Effector memory CD8-positive, alpha-beta T cell (primary cell): ENCODE measurements at regions not wholly inside any gene's neighbourhood (a gene's known extent, or its start where the extent isn't known, plus 50 kb on each side); places are given as distances from the start of the nearest gene placed in this dataset.

ENCODE experiments used
- ATAC-seq: fragments of 150-1000 bp; cut with Tn5 transposase; replicated peaks from 2 replicates; pipeline ENCODE4 v1.10.0; 2021; ENCODE audit warnings: mild to moderate bottlenecking, moderate library complexity
- DNase-seq, 3 experiments: peaks; one replicate each; pipeline ENCODE4 v3.0.0; 2021
- H3K27ac Mint-ChIP-seq, 2 donors: one replicate each; pipeline ENCODE4 v1.8.0; 2022; ENCODE audit warnings: mild to moderate bottlenecking in 2 of 2, mixed read lengths in 2 of 2, moderate library complexity in 2 of 2
- H3K27me3 Mint-ChIP-seq, 2 donors: one replicate each; pipeline ENCODE4 v1.8.0; 2022; ENCODE audit warnings: mixed read lengths in 2 of 2
- H3K36me3 Mint-ChIP-seq: one replicate; pipeline ENCODE4 v1.8.0; 2022; ENCODE audit warnings: mild to moderate bottlenecking, moderate library complexity, mixed read lengths; ENCODE audit not compliant: insufficient read depth
- H3K4me1 Mint-ChIP-seq, 2 donors: one replicate each; pipeline ENCODE4 v1.8.0; 2022; ENCODE audit warnings: low read depth in 2 of 2, mixed read lengths in 2 of 2
- H3K4me3 Mint-ChIP-seq, 2 donors: one replicate each; pipeline ENCODE4 v1.8.0; 2022; ENCODE audit warnings: mild to moderate bottlenecking in 2 of 2, mixed read lengths in 2 of 2, moderate library complexity in 2 of 2
- H3K9me3 Mint-ChIP-seq, 2 donors: one replicate each; pipeline ENCODE4 v1.8.0; 2022; ENCODE audit warnings: mixed read lengths in 2 of 2

GRCh38 chr7:18166002-18166401 lies 138.4 kb upstream of the PRPS1L1 start:
- no peaks in the 10 kb centered on the region for H3K27me3 Mint-ChIP-seq
- no peak overlapping the region for H3K27ac Mint-ChIP-seq

GRCh38 chr7:18167815-18168214 lies 140.2 kb upstream of the PRPS1L1 start:
- H3K9me3 Mint-ChIP-seq, result no peaks in the 10 kb centered on the region
- no peaks in the 10 kb centered on the region for H3K36me3 Mint-ChIP-seq
- DNase-seq (no peak), ATAC-seq (no peak)
- no peaks in the 10 kb centered on the region for H3K4me1 Mint-ChIP-seq
- H3K4me3 Mint-ChIP-seq, result no peak overlapping the region
- no peak overlapping the region for H3K27ac Mint-ChIP-seq
- no peaks in the 10 kb centered on the region for H3K27me3 Mint-ChIP-seq

More at GRCh38 chr7:18166002-18166401, 138.4 kb upstream of the PRPS1L1 start:
- Mint-ChIP-seq H3K4me3 (no peak overlapping the region), H3K4me1 (no peaks in the 10 kb centered on the region), H3K36me3 (no peaks in the 10 kb centered on the region), H3K9me3 (no peaks in the 10 kb centered on the region)
- ATAC-seq (no peak), DNase-seq (no peak)

DNA sequence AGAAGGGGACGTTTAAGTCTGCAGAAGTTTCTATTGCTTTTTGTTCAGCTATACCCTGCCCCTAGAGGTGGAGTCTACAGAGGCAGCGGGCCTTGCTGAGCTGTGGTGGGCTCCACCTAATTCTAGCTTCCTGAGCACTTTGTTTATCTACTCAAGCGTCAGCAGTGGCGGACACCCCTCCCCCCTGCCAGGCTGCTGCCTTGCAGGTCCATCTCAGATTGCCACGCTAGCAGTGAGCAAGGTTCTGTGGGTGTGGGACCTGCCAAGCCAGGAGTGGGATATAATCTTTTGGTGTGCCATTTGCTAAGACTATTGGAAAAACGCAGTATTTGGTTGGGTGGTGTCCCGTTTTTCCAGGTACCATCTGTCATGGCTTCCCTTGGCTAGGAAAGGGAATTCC lies 147.3 kb upstream of the PRPS1L1 start:
- ATAC-seq, result peak; percentile 44
- Mint-ChIP-seq H3K27ac (no peak overlapping the region), H3K36me3 (no peaks in the 10 kb centered on the region), H3K27me3 (peaks cover 0 to 9% of the 10 kb centered on the region in 2 donors), H3K4me1 (peaks cover 0 to 8% of the 10 kb centered on the region in 2 donors), H3K4me3 (peak overlapping the region in 1 of 2 donors; percentile 14), H3K9me3 (no peaks in the 10 kb centered on the region)
- peak in 1 of 3 experiments; percentile 39 for DNase-seq

DNA sequence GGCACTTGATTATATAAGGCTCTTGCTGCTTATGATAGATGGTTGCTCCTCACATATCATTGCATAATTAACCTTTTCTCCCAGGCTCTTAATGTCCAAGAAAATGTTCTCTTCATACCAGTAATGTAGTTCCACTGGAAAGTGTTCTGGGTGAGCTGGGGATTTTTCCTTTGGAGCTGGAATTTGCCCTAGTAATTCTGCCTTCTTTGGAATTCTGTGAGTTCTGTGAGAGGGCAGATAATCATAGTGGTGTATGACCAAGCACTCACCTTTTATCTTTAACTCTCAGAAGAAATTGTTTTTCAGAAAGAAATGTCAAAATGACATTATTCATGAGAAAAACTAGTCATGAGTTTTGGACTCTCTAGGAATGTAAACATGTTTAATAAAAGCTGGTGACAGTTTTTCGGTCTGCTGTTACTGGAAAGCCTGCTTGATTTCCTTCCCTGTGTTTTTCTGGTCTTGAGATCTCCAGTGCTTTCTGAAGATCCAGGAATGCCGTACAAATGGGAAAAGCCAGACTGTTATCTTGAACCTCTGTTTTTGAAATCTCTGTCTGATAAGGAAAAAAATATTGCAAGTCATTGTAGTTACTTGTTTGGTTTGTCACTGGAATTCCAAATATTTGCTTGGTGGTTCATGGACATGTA lies 148.3 kb upstream of the PRPS1L1 start:
- H3K36me3 Mint-ChIP-seq, result no peaks in the 10 kb centered on the region
- DNase-seq, result no peak
- H3K4me3 Mint-ChIP-seq, result no peak overlapping the region

GRCh38 chr7:18177129-18177814 lies 149.6 kb upstream of the PRPS1L1 start:
- peak overlapping the region in 1 of 2 donors; percentile 70 for H3K27ac Mint-ChIP-seq
- peaks cover 0 to 19% of the 10 kb centered on the region in 2 donors for H3K27me3 Mint-ChIP-seq
- ATAC-seq (no peak), DNase-seq (no peak)
- peaks cover 0 to 13% of the 10 kb centered on the region in 2 donors for H3K4me1 Mint-ChIP-seq
- H3K36me3 Mint-ChIP-seq, result no peaks in the 10 kb centered on the region
- H3K9me3 Mint-ChIP-seq, result no peaks in the 10 kb centered on the region
- peak overlapping the region in 1 of 2 donors; percentile 7 for H3K4me3 Mint-ChIP-seq

More for the DNA sequence above, 148.3 kb upstream of the PRPS1L1 start:
- Mint-ChIP-seq H3K27me3 (peaks cover 0 to 9% of the 10 kb centered on the region in 2 donors), H3K27ac (peak overlapping the region in 1 of 2 donors; percentile 38), H3K9me3 (no peaks in the 10 kb centered on the region), H3K4me1 (peaks cover 0 to 13% of the 10 kb centered on the region in 2 donors)
- ATAC-seq, result no peak

GRCh38 chr7:18177815-18178660 lies 150.4 kb upstream of the PRPS1L1 start:
- peak; percentile 73 for ATAC-seq

GRCh38 chr7:18179093-18179492 lies 151.4 kb upstream of the PRPS1L1 start:
- no peaks in the 10 kb centered on the region for H3K9me3 Mint-ChIP-seq
- peaks cover 0 to 15% of the 10 kb centered on the region in 2 donors for H3K27me3 Mint-ChIP-seq
- no peak for ATAC-seq
- H3K4me1 Mint-ChIP-seq, result peaks cover 0 to 13% of the 10 kb centered on the region in 2 donors
- no peak for DNase-seq
- no peak overlapping the region for H3K4me3 Mint-ChIP-seq
- H3K36me3 Mint-ChIP-seq, result no peaks in the 10 kb centered on the region
- no peak overlapping the region for H3K27ac Mint-ChIP-seq

More at GRCh38 chr7:18177815-18178660, 150.4 kb upstream of the PRPS1L1 start:
- peak in 1 of 3 experiments; percentile 28 for DNase-seq
- H3K4me3 Mint-ChIP-seq, result peak overlapping the region in 1 of 2 donors; percentile 7
- H3K36me3 Mint-ChIP-seq, result no peaks in the 10 kb centered on the region
- no peaks in the 10 kb centered on the region for H3K9me3 Mint-ChIP-seq
- H3K27me3 Mint-ChIP-seq, result peaks cover 0 to 20% of the 10 kb centered on the region in 2 donors
- H3K27ac Mint-ChIP-seq, result peak overlapping the region in 1 of 2 donors; percentile 70
- peaks cover 0 to 13% of the 10 kb centered on the region in 2 donors for H3K4me1 Mint-ChIP-seq

- Mint-ChIP-seq H3K4me1 (peaks cover 0 to 13% of the 10 kb centered on the region in 2 donors), H3K9me3 (no peaks in the 10 kb centered on the region), H3K36me3 (no peaks in the 10 kb centered on the region), H3K27me3 (peaks cover 0 to 11% of the 10 kb centered on the region in 2 donors), H3K27ac (no peak overlapping the region), H3K4me3 (no peak overlapping the region)
- ATAC-seq, result no peak
- no peak for DNase-seq
Measured at GRCh38 chr7:18180685-18181084, 153.0 kb upstream of the PRPS1L1 start.

GRCh38 chr7:18189500-18190126 lies 162.0 kb upstream of the PRPS1L1 start:
- Mint-ChIP-seq H3K9me3 (no peaks in the 10 kb centered on the region), H3K36me3 (no peaks in the 10 kb centered on the region), H3K4me3 (peak overlapping the region in 1 of 2 donors; percentile 27), H3K4me1 (peaks cover 0 to 5% of the 10 kb centered on the region in 2 donors), H3K27ac (no peak overlapping the region), H3K27me3 (no peaks in the 10 kb centered on the region)
- DNase-seq, result peak in 1 of 3 experiments; percentile 26
- peak; percentile 79 for ATAC-seq

DNA sequence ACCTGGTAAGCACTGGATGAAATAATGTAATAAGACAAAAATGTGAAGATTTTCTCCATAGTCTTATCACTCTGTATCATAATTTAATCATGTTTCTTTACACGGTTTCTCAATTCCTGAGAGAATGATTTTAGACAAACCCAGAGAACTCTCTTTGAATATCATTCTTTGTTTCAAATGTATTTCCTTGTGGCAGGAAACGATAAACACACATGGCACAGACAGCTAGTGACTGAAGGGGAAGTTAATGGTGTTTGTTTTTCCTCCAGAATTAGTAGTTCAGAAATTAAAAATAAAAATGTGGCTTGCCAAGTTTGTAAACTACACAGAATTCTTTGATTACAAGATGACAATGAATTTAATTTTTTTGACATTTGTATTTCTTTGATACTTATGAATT lies 163.7 kb upstream of the PRPS1L1 start:
- Mint-ChIP-seq H3K27ac (no peak overlapping the region), H3K36me3 (no peaks in the 10 kb centered on the region), H3K4me1 (peaks cover 0 to 5% of the 10 kb centered on the region in 2 donors), H3K4me3 (no peak overlapping the region), H3K9me3 (no peaks in the 10 kb centered on the region), H3K27me3 (no peaks in the 10 kb centered on the region)
- no peak for DNase-seq
- ATAC-seq, result no peak

DNA sequence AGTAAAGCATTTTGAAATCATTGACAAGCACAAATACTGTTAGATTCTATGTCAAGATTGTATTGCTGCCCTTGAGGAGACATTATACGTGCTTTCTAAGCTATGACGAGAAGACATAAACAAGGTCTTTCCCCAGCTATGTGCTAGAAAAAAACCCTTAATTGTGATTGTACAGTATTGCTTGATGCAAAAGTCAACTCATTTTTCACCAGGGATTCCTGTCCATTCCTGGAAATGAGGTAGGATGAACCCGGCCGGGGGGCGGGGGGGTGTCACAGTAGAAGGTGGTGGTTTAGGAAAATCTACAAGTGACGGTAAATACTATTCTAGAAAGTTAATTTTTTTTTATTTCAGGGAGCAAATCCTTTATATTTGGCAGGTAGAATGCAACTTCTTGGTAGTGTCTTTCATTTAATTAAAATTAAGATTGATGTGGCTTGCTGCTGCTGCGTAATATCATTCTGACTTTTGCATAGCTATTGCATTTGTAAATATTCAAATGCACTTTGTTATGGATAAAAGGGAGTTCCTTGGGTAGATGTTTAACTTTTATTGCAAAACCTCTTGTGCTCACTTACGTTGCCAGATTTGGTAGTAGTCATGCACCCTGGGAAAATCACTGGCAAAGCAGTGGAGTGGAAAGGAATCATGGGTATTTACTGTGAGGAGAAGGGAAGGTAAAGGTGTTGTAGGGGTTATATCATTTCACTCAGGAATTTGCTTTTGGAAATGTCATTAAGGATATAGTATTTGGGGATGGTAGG lies 164.4 kb upstream of the PRPS1L1 start:
- DNase-seq (no peak), ATAC-seq (no peak)
- H3K4me1 Mint-ChIP-seq, result peaks cover 0 to 5% of the 10 kb centered on the region in 2 donors
- H3K4me3 Mint-ChIP-seq, result no peak overlapping the region
- H3K36me3 Mint-ChIP-seq, result no peaks in the 10 kb centered on the region
- no peaks in the 10 kb centered on the region for H3K27me3 Mint-ChIP-seq
- no peak overlapping the region for H3K27ac Mint-ChIP-seq
- no peaks in the 10 kb centered on the region for H3K9me3 Mint-ChIP-seq

- no peaks in the 10 kb centered on the region for H3K9me3 Mint-ChIP-seq
- no peak overlapping the region for H3K4me3 Mint-ChIP-seq
- DNase-seq (no peak), ATAC-seq (no peak)
- no peaks in the 10 kb centered on the region for H3K27me3 Mint-ChIP-seq
- H3K27ac Mint-ChIP-seq, result no peak overlapping the region
- H3K36me3 Mint-ChIP-seq, result no peaks in the 10 kb centered on the region
- peaks cover 0 to 2% of the 10 kb centered on the region in 2 donors for H3K4me1 Mint-ChIP-seq
Measured at GRCh38 chr7:18194616-18195015, 167.0 kb upstream of the PRPS1L1 start.
